ENCODE measurements at regions not wholly inside any gene's neighbourhood (a gene's known extent, or its start where the extent isn't known, plus 50 kb on each side); places are given as distances from the start of the nearest gene placed in this dataset.

DNA sequence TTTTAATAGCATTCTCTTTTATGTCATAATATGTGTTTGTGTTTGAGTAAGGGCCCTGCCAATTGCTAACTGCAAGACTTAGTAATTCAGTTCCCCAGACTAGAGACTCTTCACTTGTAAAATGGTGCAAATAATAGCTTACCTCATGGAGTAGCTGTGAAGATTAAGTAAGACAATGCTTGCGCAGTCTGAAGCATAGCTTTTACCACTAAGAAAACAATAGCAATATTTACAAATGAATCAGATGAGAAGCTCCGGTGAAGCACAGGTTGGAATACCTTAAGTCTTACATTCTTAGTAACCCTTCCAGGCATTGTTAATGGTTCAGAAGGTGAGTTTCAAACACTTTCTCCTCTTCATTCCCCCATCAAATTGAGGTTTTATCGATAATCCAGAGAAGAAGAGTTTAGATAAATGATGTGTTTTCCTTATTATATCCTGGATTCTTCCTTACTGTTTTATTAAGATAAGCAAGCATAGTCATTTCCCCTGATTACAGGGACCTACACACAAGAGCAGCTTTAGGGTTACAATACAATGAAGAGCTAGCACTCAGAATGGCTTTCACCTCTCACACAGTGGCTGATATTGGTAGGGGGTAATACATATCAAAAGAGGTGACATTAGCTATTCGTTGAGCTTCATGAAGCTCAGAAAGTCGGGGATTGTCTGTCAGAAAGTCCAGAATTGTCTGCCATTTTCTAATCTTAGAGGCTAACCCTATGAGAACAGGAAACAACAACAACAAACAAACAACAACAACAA lies 96.4 kb upstream of the EDIL3 start:
- ATAC-seq (no peak), FAIRE-seq (no peak), DNase-seq (ENCODE audit: low spot score) (no peak)
- H4K20me1 ChIP-seq (ENCODE audit: insufficient read depth, low read length) = no peaks in the 10 kb centered on the region
- no peak overlapping the region for H3K4me3 ChIP-seq (replicated peaks in 1 of 3; ENCODE audit: insufficient read depth in 1 of 3, low read depth in 2 of 3, low read length in 3 of 3)
- CTCF ChIA-PET (ENCODE audit: low intra/inter-chr PET ratio, low total read pairs) = no interaction called here
- in situ Hi-C loops (cut with HindIII; ENCODE audit: extremely low pct_ligation_motif_present, low pct_unique_long_range_greater_than_20kb) = no loop called here
- intact Hi-C loops (cut with micrococcal nuclease; ENCODE audit: unreplicated experiment) = no loop called here
- no TSS peak for BruUV-seq (replicated peaks)
- no peak overlapping the region for H3K4me2 ChIP-seq (ENCODE audit: low read depth, low read length)
- no peaks in the 10 kb centered on the region for H3K27me3 ChIP-seq (ENCODE audit: control insufficient read depth in 1 of 2, insufficient read depth in 2 of 2, low read length in 2 of 2)
- no peak overlapping the region for H2AFZ ChIP-seq (ENCODE audit: low read length)
- H3K27ac ChIP-seq (ENCODE audit: extremely low read length, insufficient read depth, low read length) = no peak overlapping the region
- WGBS (ENCODE audit: low lambda C conversion rate) = 11% methylated on average over 5 of the region's 5 CpGs
- POLR2A ChIA-PET = no interaction called here
- no peaks in the 10 kb centered on the region for H3K9me3 ChIP-seq (ENCODE audit: low read length)
- no peaks in the 10 kb centered on the region for H3K4me1 ChIP-seq (ENCODE audit: insufficient read depth, low read length)
- no peaks in the 10 kb centered on the region for H3K79me2 ChIP-seq (ENCODE audit: insufficient read depth, low read length)
- no peak overlapping the region for H3K9ac ChIP-seq (ENCODE audit: insufficient read depth, low read depth, low read length)
- no peaks in the 10 kb centered on the region for H3K36me3 ChIP-seq (replicated peaks in 1 of 2; ENCODE audit: control insufficient read depth in 1 of 2, insufficient read depth in 2 of 2, low read length in 2 of 2)
- TF ChIP-seq SNAI1 (CRISPR knock-in tag; IDR thresholded peaks at IDR 0.05; ENCODE audit: borderline replicate concordance) (no peak), ZNF343 (CRISPR knock-in tag; IDR thresholded peaks at IDR 0.05) (no peak), ZNF484 (CRISPR knock-in tag; IDR thresholded peaks at IDR 0.05; ENCODE audit: borderline replicate concordance, low read depth) (no peak), ZSCAN22 (CRISPR knock-in tag; IDR thresholded peaks at IDR 0.05) (no peak), NAIF1 (CRISPR knock-in tag; IDR thresholded peaks at IDR 0.05; ENCODE audit: borderline replicate concordance) (no peak), ZBTB7A (CRISPR knock-in tag; IDR thresholded peaks at IDR 0.05) (no peak), ZNF337 (CRISPR knock-in tag; IDR thresholded peaks at IDR 0.05; ENCODE audit: borderline replicate concordance, low read depth) (no peak), ZNF333 (CRISPR knock-in tag; IDR thresholded peaks at IDR 0.05; ENCODE audit: borderline replicate concordance) (no peak), ZNF75D (CRISPR knock-in tag; IDR thresholded peaks at IDR 0.05; ENCODE audit: borderline replicate concordance) (no peak)

DNA sequence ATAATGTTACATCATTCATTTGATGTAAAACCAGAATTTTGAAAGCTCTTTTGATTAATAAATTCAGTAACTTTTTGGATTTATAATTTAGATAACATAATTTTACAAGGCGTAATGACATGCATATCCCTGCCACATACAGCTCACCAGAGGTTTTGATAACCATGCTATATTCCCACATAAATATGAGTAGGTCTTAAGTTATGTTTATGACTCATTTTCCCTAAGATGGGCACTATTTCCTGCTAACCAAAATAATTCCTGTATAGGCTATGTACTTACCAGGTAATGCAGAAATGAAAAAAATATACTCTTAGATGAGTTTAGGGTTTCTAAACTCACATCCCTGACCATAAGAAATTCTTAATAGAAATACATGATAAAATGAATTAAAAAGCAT lies 93.9 kb upstream of the EDIL3 start:
- in situ Hi-C loops (cut with HindIII; ENCODE audit: extremely low pct_ligation_motif_present, low pct_unique_long_range_greater_than_20kb) = no loop called here
- Histone ChIP-seq H3K27ac (ENCODE audit: extremely low read length, insufficient read depth, low read length) (no peak overlapping the region), H3K4me3 (replicated peaks in 1 of 3; ENCODE audit: insufficient read depth in 1 of 3, low read depth in 2 of 3, low read length in 3 of 3) (no peak overlapping the region), H3K4me2 (ENCODE audit: low read depth, low read length) (no peak overlapping the region), H4K20me1 (ENCODE audit: insufficient read depth, low read length) (no peaks in the 10 kb centered on the region), H3K27me3 (ENCODE audit: control insufficient read depth in 1 of 2, insufficient read depth in 2 of 2, low read length in 2 of 2) (no peaks in the 10 kb centered on the region), H3K9ac (ENCODE audit: insufficient read depth, low read depth, low read length) (no peak overlapping the region), H3K4me1 (ENCODE audit: insufficient read depth, low read length) (no peaks in the 10 kb centered on the region), H2AFZ (ENCODE audit: low read length) (no peak overlapping the region), H3K79me2 (ENCODE audit: insufficient read depth, low read length) (no peaks in the 10 kb centered on the region), H3K9me3 (ENCODE audit: low read length) (no peaks in the 10 kb centered on the region), H3K36me3 (replicated peaks in 1 of 2; ENCODE audit: control insufficient read depth in 1 of 2, insufficient read depth in 2 of 2, low read length in 2 of 2) (no peaks in the 10 kb centered on the region)
- DNase-seq (ENCODE audit: low spot score) = no peak
- TF ChIP-seq CENPX (CRISPR knock-in tag; IDR thresholded peaks at IDR 0.05) = no peak
- TF ChIP-seq BORCS8-MEF2B (CRISPR knock-in tag; IDR thresholded peaks at IDR 0.05) = no peak
- TF ChIP-seq, protein P1, sequence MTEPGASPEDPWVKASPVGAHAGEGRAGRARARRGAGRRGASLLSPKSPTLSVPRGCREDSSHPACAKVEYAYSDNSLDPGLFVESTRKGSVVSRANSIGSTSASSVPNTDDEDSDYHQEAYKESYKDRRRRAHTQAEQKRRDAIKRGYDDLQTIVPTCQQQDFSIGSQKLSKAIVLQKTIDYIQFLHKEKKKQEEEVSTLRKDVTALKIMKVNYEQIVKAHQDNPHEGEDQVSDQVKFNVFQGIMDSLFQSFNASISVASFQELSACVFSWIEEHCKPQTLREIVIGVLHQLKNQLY (CRISPR knock-in tag; IDR thresholded peaks at IDR 0.05) = no peak
- no peak for TF ChIP-seq ZNF138 (CRISPR knock-in tag; IDR thresholded peaks at IDR 0.05; ENCODE audit: low read depth)
- no peak for TF ChIP-seq GATA4 (IDR thresholded peaks at IDR 0.05; ENCODE audit: borderline replicate concordance, low read depth)
- no peak for TF ChIP-seq ZNF329 (CRISPR knock-in tag; IDR thresholded peaks at IDR 0.05; ENCODE audit: low read depth)
- no peak for TF ChIP-seq ZBTB1 (CRISPR knock-in tag; IDR thresholded peaks at IDR 0.05; ENCODE audit: borderline replicate concordance)
- TF ChIP-seq, protein P2, sequence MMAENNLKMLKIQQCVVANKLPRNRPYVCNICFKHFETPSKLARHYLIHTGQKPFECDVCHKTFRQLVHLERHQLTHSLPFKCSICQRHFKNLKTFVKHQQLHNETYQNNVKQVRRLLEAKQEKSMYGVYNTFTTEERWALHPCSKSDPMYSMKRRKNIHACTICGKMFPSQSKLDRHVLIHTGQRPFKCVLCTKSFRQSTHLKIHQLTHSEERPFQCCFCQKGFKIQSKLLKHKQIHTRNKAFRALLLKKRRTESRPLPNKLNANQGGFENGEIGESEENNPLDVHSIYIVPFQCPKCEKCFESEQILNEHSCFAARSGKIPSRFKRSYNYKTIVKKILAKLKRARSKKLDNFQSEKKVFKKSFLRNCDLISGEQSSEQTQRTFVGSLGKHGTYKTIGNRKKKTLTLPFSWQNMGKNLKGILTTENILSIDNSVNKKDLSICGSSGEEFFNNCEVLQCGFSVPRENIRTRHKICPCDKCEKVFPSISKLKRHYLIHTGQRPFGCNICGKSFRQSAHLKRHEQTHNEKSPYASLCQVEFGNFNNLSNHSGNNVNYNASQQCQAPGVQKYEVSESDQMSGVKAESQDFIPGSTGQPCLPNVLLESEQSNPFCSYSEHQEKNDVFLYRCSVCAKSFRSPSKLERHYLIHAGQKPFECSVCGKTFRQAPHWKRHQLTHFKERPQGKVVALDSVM (CRISPR knock-in tag; IDR thresholded peaks at IDR 0.05) = no peak
- ChIA-PET CTCF (ENCODE audit: low intra/inter-chr PET ratio, low total read pairs) (no interaction called here), POLR2A (no interaction called here)
- 18% methylated on average over 1 of the region's 1 CpG for WGBS (ENCODE audit: low lambda C conversion rate)
- FAIRE-seq = no peak
- ATAC-seq = no peak
- no TSS peak for BruUV-seq (replicated peaks)
- intact Hi-C loops (cut with micrococcal nuclease; ENCODE audit: unreplicated experiment) = no loop called here

Measured in HepG2 (cell line).